Stimulated activated CD8-positive, alpha-beta memory T cell treated with anti-CD3 and anti-CD28 coated beads, Interleukin-4, amount 100 ng/mL, for 48 hours (primary cell): ENCODE measurements at regions not wholly inside any gene's neighbourhood (a gene's known extent, or its start where the extent isn't known, plus 50 kb on each side); places are given as distances from the start of the nearest gene placed in this dataset.
"Not testable (repeated sequence)": the region's sequence is repeated elsewhere in the genome, so short reads cannot be mapped to it uniquely, and the experiment has no call there.

Experiments
- DNase-seq: peaks from one replicate; pipeline ENCODE4 v3.0.0-alpha.2; 2020

DNA sequence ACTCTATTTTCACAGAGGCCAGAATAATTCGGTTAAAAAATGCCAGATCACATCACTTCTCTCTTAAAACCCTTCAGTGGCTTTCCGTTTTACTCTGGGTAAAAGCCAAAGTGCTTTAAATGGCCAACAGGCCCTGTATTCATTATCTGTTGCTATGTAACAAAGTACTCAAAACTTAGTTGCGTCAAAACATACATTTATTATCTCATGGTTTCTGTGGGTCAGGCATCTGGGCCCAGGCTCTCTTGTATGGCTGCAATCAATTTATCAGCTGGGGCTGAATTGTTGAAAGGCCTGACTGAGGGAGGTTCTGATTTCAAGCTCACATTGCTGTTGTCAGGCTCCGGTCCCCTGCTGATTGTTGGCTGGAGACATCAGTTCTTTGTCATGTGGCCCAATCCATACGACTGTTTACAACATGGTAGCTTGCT is 72.7 kb upstream of the H2AZ1 start:
- DNase-seq, result no peak

DNA sequence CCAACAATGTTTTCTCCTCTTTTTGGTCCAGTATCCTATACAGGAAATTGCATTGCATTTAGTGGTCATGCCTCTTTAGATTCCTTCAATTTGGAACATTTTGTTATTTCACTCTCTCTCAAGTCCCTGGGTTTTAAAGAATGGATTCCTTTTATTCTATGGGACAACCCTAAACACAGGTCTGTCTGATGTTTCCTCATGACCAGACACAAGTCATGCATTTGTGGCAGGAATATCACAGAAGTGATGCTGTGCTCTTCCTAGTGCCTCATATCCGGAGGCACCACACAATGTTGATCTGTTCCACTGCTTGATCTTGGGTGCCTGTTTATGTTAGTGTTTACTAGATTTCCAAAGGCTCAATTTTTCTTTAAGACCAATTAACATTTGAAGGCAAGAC is 69.7 kb upstream of the H2AZ1 start:
- DNase-seq, result no peak

DNA sequence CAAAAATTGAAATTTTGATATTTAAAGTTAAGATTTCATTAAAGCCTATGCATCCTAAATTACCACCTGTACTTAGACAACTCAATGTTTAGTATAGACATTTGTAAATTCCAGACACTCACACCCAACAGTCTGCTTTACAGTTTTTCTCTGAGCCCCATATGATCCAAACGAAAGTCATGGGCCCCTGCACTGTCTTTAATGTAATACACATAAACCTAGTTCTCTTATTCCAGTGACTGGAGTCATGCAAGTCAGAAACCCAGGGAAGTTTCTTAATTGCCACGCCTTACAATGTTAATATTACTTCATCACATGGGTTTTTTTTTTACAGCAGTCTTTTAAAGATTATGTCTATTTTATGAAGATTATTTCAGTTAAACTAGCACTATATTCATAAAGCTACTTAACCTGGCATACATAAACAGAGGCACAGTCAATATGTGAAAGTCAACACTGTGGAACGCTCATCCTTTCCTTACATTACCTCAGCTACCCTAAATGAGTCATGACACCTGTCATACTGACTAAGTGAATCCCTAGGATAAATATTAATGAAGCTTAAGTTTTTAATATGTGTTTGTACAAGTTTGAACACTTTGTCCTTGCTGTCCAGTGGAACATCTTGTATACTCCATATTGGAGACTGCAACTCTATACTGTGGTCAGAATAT is 67.7 kb upstream of the H2AZ1 start:
- no peak for DNase-seq

DNA sequence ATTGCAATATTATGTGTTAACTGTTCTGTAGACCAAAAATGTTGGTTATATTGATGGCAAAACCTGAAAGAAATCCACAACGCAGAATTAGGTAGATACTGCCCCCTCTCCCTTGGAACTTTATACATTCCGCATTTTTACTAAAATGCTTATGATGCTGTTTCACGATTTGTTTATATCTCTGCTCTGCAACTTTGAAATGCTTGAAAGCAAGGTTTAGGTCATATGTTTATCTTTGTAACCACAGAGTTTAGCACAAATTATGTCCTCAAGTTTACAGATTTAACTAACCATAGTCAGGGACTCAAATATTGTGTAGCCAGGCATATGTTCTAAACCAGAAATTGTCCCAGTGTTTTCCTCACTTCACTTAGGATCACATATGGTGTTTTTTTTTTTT is 66.1 kb upstream of the H2AZ1 start:
- no peak for DNase-seq

- DNase-seq, result no peak
These were observed 64.5 kb upstream of the H2AZ1 start for GRCh38 chr4:100014616-100015015.

DNA sequence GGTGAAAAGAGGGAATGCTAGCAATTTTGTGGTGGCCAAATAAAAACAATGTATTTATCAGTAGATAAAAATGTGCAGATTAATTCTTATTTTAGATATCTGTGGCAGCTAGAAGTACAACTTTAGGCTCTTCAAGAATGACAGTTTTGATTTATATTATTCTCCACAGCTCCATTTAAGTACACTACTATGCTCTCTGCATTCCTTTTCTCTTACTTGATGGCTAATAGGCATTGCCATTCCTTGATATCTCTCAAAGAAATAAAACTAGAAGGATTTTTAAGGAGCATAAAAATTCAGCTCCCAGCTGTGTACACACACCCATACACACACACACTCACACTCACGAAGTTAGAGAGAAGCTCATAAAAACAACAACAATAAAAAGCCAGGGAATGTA is 59.4 kb upstream of the H2AZ1 start:
- DNase-seq, result no peak

DNA sequence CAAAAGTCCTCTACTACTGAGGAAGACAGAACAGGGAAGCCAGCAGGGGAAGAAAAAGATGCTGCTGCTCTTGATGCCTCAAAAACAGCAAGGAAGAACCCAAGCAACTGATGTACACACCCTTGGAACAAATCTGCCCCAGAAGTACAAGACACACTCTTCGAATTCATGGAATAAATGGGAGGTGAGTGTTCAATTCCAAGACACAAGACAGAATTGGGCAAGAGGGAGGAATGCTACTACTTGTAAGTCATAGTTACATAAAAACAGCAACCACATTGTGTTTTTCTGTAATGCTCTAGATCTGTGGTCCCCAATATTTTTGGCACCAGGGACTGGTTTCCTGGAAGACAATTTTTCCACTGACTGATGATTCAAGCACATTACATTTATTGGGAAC is 58.0 kb upstream of the H2AZ1 start:
- no peak for DNase-seq

GRCh38 chr4:100006161-100006560 is 56.1 kb upstream of the H2AZ1 start:
- DNase-seq, result not testable (repeated sequence)
